HEK293 (cell line): ENCODE measurements at regions not wholly inside any gene's neighbourhood (a gene's known extent, or its start where the extent isn't known, plus 50 kb on each side); places are given as distances from the start of the nearest gene placed in this dataset.

ENCODE experiments used
- IKZF3 ChIP-seq: fragments of 450-650 bp; IDR thresholded peaks from 2 replicates; pipeline ENCODE4 v1.5.0; 2018; ENCODE audit warnings: missing biosample characterization, mild to moderate bottlenecking, missing genetic modification characterization, moderate library complexity
- KLF16 ChIP-seq: fragments of 450-650 bp; formaldehyde crosslinking; IDR thresholded peaks from 2 replicates; pipeline ENCODE4 v1.5.1; 2017; ENCODE audit warnings: missing biosample characterization, missing genetic modification characterization
- YY1 ChIP-seq: fragments of 450-650 bp; formaldehyde crosslinking; IDR thresholded peaks from 2 replicates; pipeline ENCODE4 v1.5.1; 2018; ENCODE audit warnings: missing biosample characterization, missing genetic modification characterization
- ZNF133 ChIP-seq: fragments of 450-650 bp; formaldehyde crosslinking; IDR thresholded peaks from 2 replicates; pipeline ENCODE4 v1.5.1; 2016; ENCODE audit warnings: missing biosample characterization, missing genetic modification characterization
- ZNF280D ChIP-seq: fragments of 450-650 bp; formaldehyde crosslinking; IDR thresholded peaks from 2 replicates; pipeline ENCODE4 v1.5.1; 2016; ENCODE audit warnings: missing biosample characterization, missing genetic modification characterization
- ZNF311 ChIP-seq: fragments of 450-650 bp; formaldehyde crosslinking; IDR thresholded peaks from 2 replicates; pipeline ENCODE4 v1.5.1; 2017; ENCODE audit warnings: missing biosample characterization, missing genetic modification characterization, borderline replicate concordance
- ZNF529 ChIP-seq: fragments of 450-650 bp; formaldehyde crosslinking; IDR thresholded peaks from 2 replicates; pipeline ENCODE4 v1.5.1; 2017; ENCODE audit warnings: missing genetic modification characterization, missing biosample characterization; ENCODE audit not compliant: insufficient replicate concordance
- TF ChIP-seq, protein P1 (sequence below): fragments of 450-650 bp; formaldehyde crosslinking; IDR thresholded peaks from 2 replicates; pipeline ENCODE4 v1.5.1; 2016; ENCODE audit warnings: missing biosample characterization, missing genetic modification characterization

DNA sequence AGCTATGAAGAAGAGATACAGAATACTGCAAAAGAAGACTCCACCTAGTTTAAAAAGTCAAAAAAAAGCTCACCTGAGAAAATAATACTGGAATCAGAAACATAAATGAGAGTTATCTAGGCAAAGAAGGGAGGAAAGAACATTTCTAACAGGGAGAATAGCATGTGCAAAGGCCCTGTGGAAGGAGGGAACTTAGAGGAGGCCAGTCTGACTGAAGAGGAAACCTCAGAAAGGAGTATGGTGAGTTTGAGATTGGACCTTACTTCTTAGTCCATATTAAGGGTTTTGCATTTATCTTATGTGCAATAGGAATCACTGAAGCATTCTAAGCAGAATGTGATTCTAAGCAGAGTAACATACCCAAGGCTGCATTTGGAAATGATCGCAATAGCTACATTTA, 193.2 kb downstream of the LNPK start:
- TF ChIP-seq, protein P1, sequence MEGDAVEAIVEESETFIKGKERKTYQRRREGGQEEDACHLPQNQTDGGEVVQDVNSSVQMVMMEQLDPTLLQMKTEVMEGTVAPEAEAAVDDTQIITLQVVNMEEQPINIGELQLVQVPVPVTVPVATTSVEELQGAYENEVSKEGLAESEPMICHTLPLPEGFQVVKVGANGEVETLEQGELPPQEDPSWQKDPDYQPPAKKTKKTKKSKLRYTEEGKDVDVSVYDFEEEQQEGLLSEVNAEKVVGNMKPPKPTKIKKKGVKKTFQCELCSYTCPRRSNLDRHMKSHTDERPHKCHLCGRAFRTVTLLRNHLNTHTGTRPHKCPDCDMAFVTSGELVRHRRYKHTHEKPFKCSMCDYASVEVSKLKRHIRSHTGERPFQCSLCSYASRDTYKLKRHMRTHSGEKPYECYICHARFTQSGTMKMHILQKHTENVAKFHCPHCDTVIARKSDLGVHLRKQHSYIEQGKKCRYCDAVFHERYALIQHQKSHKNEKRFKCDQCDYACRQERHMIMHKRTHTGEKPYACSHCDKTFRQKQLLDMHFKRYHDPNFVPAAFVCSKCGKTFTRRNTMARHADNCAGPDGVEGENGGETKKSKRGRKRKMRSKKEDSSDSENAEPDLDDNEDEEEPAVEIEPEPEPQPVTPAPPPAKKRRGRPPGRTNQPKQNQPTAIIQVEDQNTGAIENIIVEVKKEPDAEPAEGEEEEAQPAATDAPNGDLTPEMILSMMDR (tag by site-specific recombination), result no peak
- TF ChIP-seq ZNF311 (tag by site-specific recombination) (no peak), ZNF133 (tag by site-specific recombination) (no peak), KLF16 (tag by site-specific recombination) (no peak), YY1 (no peak), IKZF3 (tag by site-specific recombination) (no peak), ZNF280D (no peak), ZNF529 (tag by site-specific recombination) (no peak)
